ENCODE measurements at regions not wholly inside any gene's neighbourhood (a gene's known extent, or its start where the extent isn't known, plus 50 kb on each side); places are given as distances from the start of the nearest gene placed in this dataset.

DNA sequence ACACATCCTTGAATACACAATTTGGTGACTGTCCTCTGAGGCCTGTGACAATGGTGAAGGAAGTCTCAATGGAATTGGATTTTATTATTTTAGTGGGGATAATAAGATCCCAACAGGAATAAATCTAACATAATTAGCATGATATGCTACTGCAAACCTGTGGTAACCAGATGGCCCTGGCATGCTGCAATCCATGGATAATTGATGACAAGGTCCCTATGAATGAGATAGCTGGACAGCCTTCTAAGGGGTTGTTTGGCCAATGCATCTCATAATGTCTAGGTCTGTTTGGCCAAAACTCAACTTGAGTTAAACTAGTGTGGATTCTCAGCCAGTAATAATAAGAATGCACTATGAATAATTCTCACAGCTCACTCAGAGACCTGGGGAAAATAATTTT, 145.3 kb upstream of the GALNTL6 start:
- no peak overlapping the region for H2AFZ ChIP-seq (ENCODE audit: low read length)
- H3K4me2 ChIP-seq (ENCODE audit: insufficient read depth, low read length), result no peak overlapping the region
- H3K79me2 ChIP-seq (ENCODE audit: insufficient read depth, low read length), result no peaks in the 10 kb centered on the region
- TF ChIP-seq, protein P1, sequence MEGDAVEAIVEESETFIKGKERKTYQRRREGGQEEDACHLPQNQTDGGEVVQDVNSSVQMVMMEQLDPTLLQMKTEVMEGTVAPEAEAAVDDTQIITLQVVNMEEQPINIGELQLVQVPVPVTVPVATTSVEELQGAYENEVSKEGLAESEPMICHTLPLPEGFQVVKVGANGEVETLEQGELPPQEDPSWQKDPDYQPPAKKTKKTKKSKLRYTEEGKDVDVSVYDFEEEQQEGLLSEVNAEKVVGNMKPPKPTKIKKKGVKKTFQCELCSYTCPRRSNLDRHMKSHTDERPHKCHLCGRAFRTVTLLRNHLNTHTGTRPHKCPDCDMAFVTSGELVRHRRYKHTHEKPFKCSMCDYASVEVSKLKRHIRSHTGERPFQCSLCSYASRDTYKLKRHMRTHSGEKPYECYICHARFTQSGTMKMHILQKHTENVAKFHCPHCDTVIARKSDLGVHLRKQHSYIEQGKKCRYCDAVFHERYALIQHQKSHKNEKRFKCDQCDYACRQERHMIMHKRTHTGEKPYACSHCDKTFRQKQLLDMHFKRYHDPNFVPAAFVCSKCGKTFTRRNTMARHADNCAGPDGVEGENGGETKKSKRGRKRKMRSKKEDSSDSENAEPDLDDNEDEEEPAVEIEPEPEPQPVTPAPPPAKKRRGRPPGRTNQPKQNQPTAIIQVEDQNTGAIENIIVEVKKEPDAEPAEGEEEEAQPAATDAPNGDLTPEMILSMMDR (IDR thresholded peaks at IDR 0.05; ENCODE audit: extremely low read depth, low read depth, low read length), result no peak
- H3K36me3 ChIP-seq (ENCODE audit: insufficient read depth, low read length), result no peaks in the 10 kb centered on the region
- no peak overlapping the region for H3K27ac ChIP-seq (ENCODE audit: low read depth, low read length)
- H3K27me3 ChIP-seq (ENCODE audit: insufficient read depth, low read length), result no peaks in the 10 kb centered on the region
- H3K4me1 ChIP-seq (ENCODE audit: insufficient read depth, low read length), result no peaks in the 10 kb centered on the region
- no peak for DNase-seq (ENCODE audit: insufficient read length, low spot score, missing footprints)
- H3K9me3 ChIP-seq (ENCODE audit: low read depth, low read length), result no peaks in the 10 kb centered on the region
- no peaks in the 10 kb centered on the region for H4K20me1 ChIP-seq (ENCODE audit: insufficient read depth, low read length)
- no peak overlapping the region for H3K4me3 ChIP-seq (ENCODE audit: insufficient read depth, low read length)

GRCh38 chr4:171651071-171651470, 162.1 kb upstream of the GALNTL6 start:
- H3K4me1 ChIP-seq (ENCODE audit: insufficient read depth, low read length), result no peaks in the 10 kb centered on the region
- H3K9me3 ChIP-seq (ENCODE audit: low read depth, low read length), result peaks cover 2% of the 10 kb centered on the region
- no peaks in the 10 kb centered on the region for H4K20me1 ChIP-seq (ENCODE audit: insufficient read depth, low read length)
- TF ChIP-seq, protein P1 (IDR thresholded peaks at IDR 0.05; ENCODE audit: extremely low read depth, low read depth, low read length), result no peak
- no peak for DNase-seq (ENCODE audit: insufficient read length, low spot score, missing footprints)
- no peaks in the 10 kb centered on the region for H3K27me3 ChIP-seq (ENCODE audit: insufficient read depth, low read length)
- no peaks in the 10 kb centered on the region for H3K36me3 ChIP-seq (ENCODE audit: insufficient read depth, low read length)
- no peak overlapping the region for H2AFZ ChIP-seq (ENCODE audit: low read length)
- no peak overlapping the region for H3K27ac ChIP-seq (ENCODE audit: low read depth, low read length)
- H3K4me2 ChIP-seq (ENCODE audit: insufficient read depth, low read length), result no peak overlapping the region
- no peaks in the 10 kb centered on the region for H3K79me2 ChIP-seq (ENCODE audit: insufficient read depth, low read length)
- H3K4me3 ChIP-seq (ENCODE audit: insufficient read depth, low read length), result no peak overlapping the region

DNA sequence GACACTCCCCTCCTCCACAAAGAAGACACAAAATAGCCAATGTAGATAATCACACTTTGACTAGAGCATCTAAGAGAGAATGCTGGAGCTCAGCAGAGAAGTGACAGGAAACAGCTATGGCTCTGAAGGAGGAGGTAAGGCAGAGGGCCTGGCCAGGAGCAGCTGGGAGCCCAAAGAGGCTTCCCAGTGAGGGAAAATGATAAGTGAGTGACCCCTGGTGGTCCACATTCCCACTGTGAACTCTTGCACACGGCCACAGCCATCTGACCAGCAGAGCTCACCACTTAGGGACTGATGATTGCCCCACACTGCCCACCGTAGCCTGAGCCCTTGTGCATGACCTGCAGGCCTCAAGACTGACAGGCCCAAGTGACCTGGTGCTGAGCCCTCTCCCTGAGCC, 162.7 kb upstream of the GALNTL6 start:
- H3K79me2 ChIP-seq (ENCODE audit: insufficient read depth, low read length), result no peaks in the 10 kb centered on the region
- DNase-seq (ENCODE audit: insufficient read length, low spot score, missing footprints), result no peak

DNA sequence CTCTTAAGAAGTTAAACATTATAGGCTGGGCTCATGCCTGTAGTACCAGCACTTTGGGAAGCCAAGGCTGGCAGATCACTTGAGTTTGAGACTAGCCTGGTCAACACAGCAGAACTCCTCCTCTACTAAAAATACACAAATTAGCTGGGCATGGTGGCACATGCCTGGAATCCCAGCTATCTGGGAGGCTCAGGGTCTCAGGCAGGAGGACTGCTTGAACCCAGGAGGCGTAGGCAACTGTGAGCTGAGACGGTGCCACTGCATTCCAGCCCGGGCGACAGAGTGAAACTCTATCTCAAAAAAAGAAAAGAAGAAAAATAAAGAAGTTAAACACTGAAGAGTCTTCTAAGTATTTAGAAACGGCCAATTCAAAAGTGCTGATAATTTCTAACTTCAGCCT, 164.3 kb upstream of the GALNTL6 start:
- Histone ChIP-seq H3K4me1 (ENCODE audit: insufficient read depth, low read length) (no peaks in the 10 kb centered on the region), H3K4me2 (ENCODE audit: insufficient read depth, low read length) (no peak overlapping the region), H3K27me3 (ENCODE audit: insufficient read depth, low read length) (no peaks in the 10 kb centered on the region), H3K4me3 (ENCODE audit: insufficient read depth, low read length) (no peak overlapping the region), H2AFZ (ENCODE audit: low read length) (no peak overlapping the region), H4K20me1 (ENCODE audit: insufficient read depth, low read length) (no peaks in the 10 kb centered on the region), H3K27ac (ENCODE audit: low read depth, low read length) (no peak overlapping the region), H3K36me3 (ENCODE audit: insufficient read depth, low read length) (no peaks in the 10 kb centered on the region), H3K9me3 (ENCODE audit: low read depth, low read length) (peaks cover 2% of the 10 kb centered on the region), H3K79me2 (ENCODE audit: insufficient read depth, low read length) (no peaks in the 10 kb centered on the region)
- TF ChIP-seq, protein P1 (IDR thresholded peaks at IDR 0.05; ENCODE audit: extremely low read depth, low read depth, low read length), result no peak
- no peak for DNase-seq (ENCODE audit: insufficient read length, low spot score, missing footprints)

More for the DNA sequence above, 162.7 kb upstream of the GALNTL6 start:
- TF ChIP-seq, protein P1 (IDR thresholded peaks at IDR 0.05; ENCODE audit: extremely low read depth, low read depth, low read length), result no peak
- Histone ChIP-seq H3K4me3 (ENCODE audit: insufficient read depth, low read length) (no peak overlapping the region), H3K4me1 (ENCODE audit: insufficient read depth, low read length) (no peaks in the 10 kb centered on the region), H3K27ac (ENCODE audit: low read depth, low read length) (no peak overlapping the region), H3K36me3 (ENCODE audit: insufficient read depth, low read length) (no peaks in the 10 kb centered on the region), H4K20me1 (ENCODE audit: insufficient read depth, low read length) (no peaks in the 10 kb centered on the region), H3K4me2 (ENCODE audit: insufficient read depth, low read length) (no peak overlapping the region), H3K9me3 (ENCODE audit: low read depth, low read length) (peaks cover 2% of the 10 kb centered on the region), H2AFZ (ENCODE audit: low read length) (no peak overlapping the region), H3K27me3 (ENCODE audit: insufficient read depth, low read length) (no peaks in the 10 kb centered on the region)

Measured in osteoblast (primary cell).